CD4-positive, alpha-beta T cell treated with Interleukin-6 at 100 ng/mL for 8 hours (primary cell): ENCODE measurements at regions not wholly inside any gene's neighbourhood (a gene's known extent, or its start where the extent isn't known, plus 50 kb on each side); places are given as distances from the start of the nearest gene placed in this dataset.
"Not testable (repeated sequence)": the region's sequence is repeated elsewhere in the genome, so short reads cannot be mapped to it uniquely, and the experiment has no call there.

ENCODE experiments used
- DNase-seq: peaks from one replicate; pipeline ENCODE4 v3.0.0-alpha.2; 2020; ENCODE audit warnings: mixed read lengths, low spot score

- DNase-seq = no peak
Measured at GRCh38 chr4:64216741-64217140, 192.5 kb downstream of the TECRL start.

DNA sequence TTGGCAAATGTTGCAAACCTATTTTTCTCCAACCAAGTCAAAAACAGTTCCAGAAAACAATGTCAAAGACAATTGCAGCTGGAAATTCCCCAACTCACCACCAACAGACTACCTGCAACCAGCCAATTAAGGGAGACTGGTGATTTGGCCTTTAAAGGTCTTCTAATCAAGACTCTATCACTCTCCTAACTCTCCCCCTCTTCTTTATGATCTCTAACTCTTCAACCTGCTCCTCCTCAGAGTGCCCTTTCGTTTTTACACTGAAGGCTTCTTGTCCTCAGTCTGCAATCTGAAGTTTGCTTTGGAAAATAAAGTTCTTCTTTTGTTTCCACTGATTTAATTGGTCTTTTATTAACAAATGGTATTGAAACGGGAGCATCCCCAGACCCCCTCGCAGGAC is 203.9 kb downstream of the TECRL start:
- no peak for DNase-seq

GRCh38 chr4:64200001-64200555 is 209.2 kb downstream of the TECRL start:
- DNase-seq = no peak

- no peak for DNase-seq
Measured at GRCh38 chr4:64195582-64195981, 213.7 kb downstream of the TECRL start.

DNA sequence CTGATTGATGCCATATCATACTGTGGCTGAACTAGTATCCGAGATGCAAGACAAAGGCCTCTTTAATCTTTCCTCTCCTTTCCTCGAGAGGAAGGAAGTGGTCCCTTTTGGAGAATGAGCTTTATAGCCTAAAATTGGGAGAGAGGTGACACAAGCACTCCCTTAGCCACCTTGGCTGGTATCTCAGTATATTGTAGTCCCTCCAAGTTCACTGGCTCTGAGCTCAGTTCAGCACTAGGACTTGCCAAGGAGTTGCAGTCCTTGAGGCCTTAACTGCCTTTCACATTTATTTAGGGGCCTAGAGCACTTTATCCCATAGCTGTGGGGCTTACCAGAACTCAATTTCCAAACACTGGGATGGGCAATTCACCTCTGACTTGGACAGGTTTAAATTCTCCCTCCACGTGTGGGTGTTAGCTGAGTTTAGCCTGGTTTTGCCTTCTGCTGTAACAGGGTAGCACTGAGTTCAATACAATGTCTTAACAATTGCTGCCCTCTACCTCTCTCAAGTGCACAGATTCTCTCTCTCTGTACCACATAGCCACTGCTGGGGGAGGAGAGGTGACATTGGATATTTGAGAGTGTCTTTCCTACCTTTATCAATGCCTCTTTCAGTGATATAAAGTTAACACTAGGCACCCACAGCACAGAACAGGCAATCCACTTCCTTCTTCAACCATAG is 216.4 kb downstream of the TECRL start:
- DNase-seq = no peak

GRCh38 chr4:64174247-64174882 is 234.9 kb downstream of the TECRL start:
- DNase-seq = no peak

GRCh38 chr4:64166365-64166764 is 242.9 kb downstream of the TECRL start:
- DNase-seq = no peak

DNA sequence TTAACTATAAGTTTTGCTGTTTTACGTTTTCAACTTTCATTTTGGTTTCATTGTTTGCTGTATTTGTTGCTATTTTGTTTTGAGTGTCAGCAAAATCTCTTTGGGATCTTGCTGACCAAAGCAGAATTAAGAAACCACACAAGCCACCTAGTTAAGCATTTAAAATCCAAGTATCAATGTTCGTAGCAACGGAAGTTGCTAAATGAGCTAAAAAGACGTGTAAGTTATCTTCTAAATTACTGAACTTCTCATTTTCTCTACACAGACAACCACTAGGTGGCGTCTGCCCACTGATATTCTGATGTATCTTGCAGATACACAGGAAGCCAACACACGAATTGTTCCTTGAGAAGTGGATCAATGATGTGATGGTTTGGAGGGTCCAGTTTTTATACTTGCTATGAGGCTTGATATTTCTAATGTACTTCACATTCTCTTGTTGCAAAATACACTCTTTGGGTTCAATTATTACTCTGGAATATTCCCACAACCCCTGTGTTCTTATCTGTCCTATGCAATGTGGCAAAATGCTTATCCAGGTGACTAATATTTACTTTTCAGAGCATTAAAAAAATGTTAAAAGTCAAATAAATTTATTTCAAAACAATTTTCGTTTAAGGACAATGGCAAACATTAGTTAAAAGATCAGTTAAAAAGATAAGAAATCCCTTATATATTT is 250.5 kb downstream of the TECRL start:
- DNase-seq = peak; percentile 3

GRCh38 chr4:64157397-64157796 is 251.9 kb downstream of the TECRL start:
- DNase-seq = no peak

DNA sequence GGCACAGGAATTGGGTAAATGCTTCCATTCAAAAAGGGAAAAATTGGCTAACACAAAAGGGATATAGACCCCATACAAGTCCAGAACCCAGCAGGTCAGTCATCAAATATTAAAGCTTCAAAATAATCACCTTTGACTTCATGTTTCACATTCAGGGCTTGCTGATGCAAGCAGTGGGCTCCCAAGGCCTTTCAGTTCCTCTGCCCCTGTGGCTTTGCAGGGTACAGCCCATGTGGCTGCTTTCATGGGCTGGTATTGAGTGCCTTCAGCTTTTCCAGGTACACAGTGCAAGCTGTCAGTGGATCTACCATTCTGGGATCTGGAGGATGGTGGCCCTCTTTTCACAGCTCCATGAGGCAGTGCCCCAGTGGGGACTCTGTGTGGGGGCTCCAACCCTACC is 253.0 kb downstream of the TECRL start:
- DNase-seq = no peak

- no peak for DNase-seq
Measured at GRCh38 chr4:64146030-64146429, 263.2 kb downstream of the TECRL start.

GRCh38 chr4:64144994-64145393 is 264.3 kb downstream of the TECRL start:
- no peak for DNase-seq

GRCh38 chr4:64130907-64131306 is 278.3 kb downstream of the TECRL start:
- DNase-seq = no peak

DNA sequence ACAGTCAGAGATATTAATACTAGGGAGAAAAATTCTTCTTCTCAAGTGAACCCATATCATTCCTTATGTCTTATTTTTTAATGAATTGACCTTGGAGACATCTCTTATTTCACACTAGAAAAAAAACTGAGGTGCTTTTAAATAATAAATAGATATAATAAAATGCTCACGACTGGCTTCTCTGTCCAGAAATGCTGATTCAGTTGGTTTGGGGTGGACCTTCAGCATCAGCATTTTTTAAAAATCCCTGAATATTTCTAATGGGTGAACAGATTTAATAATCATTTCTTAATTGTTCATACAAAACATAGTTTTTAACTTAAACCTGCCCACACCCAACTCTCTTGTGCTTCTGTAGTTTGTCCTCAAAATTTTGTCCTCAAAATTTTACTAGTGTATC is 283.9 kb downstream of the TECRL start:
- no peak for DNase-seq

DNA sequence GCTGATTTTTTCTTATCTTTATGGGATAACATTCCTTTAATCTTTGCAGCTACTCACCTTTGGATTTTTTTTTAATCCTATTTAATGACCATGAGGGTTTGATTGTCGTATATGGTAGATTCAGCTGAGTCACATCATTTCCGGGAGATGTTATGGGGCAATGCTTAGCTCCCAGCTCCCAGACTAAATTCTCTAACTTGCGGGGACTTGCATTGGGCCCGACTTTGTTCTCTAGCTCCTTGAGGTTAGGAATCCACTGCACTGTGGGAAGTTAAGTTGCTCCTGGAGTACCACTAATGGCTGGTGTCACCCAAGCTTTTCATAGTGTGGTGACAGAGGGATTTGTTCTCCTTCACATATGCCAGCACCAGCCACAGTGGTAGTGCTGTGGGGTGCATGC is 287.4 kb downstream of the TECRL start:
- DNase-seq = no peak

DNA sequence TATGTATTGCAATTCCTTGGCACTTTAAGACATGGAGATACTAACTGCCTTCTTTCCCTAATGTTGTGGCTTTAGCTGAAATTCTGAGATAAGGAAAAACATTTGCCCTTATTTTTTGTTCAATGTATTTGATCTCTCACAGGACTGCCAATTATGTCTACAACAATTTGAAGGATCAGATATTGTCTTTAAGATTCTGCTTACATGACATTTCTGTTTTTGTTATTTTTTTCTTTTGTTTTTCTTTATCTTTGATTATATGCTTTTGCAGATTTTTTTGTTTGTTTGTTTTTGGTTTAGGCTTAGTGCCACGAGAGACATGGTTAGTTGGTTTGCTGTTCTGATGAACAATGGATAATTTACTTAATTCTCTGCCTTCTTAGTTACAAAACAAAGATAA is 303.3 kb downstream of the TECRL start:
- no peak for DNase-seq

DNA sequence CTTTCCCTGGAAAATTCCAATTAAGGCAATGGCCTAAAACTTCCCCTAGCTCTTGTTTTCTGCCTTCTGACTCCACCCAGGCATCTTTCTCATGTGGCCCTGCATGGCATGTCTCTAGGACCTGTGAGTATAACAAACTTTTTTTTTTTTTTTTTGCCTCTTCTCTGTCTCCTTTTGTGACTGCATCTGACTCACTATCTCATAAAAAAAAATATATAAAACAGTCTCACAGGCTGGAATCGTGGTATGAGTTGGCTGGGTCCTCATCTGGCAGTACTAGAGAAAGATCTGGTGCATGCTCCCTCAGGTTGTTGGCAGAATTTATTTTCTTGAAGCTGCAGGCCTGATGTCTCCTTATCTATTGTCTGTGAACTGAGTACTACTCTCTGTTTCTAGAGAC is 313.9 kb downstream of the TECRL start:
- no peak for DNase-seq

DNA sequence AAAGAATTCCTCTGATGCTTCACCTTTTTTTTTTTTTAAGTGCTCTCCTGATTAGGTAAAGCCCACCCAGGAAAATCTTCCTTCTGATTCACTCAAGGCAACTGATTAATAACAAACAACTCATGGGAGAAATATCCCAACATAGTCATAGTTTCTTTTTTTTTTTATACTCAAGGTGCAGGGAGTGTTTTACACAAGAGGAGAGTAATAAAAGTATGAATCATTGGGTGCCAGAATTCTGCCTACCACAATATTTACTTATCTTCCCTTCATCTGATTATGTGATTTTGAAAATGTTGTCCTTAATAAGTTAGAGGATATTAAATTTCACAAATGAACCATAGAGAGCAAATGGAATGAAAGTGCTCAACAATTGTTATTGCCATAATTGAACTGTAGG is 329.9 kb downstream of the TECRL start:
- DNase-seq = no peak

DNA sequence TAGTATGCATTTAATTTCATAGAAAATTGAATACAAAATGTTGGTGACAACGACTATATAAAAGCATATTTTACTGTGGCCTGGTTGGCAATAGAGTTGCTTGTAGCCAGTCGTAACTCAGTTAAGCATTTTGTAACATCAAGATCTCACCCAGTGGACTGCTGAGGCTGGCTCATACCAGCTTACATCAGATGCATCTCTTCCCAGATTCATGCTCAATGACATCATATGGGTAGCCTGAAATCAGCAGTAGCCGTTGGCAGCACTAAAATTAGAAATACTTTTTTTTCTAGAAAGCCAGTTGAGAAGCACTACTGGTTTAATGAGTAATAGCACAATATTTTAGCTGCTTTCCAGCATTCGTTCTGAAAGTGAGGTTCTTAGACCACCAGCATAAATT is 341.2 kb downstream of the TECRL start:
- DNase-seq = no peak

DNA sequence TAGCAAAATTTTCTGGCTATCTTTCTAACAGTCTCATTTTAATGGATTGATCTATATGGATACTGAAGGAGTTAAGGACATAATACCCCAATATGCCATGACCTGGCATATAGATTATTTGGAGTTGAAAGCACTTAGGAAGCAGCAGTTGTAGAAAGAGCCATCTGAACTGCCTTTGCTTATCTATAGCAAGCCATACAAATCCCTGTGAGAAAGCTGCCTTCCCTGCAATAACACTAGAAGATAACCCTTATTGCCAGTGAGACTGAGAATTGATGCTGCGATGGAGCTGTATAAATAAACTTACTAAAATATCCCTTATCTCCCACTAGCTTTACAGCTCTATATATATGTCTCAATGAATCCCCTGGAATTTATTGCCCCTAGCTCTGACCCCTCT is 346.3 kb downstream of the TECRL start:
- no peak for DNase-seq

- not testable (repeated sequence) for DNase-seq
Measured at GRCh38 chr4:64037033-64037432, 372.2 kb downstream of the TECRL start.

- no peak for DNase-seq
Measured at GRCh38 chr4:64022560-64022959, 386.7 kb downstream of the TECRL start.

DNA sequence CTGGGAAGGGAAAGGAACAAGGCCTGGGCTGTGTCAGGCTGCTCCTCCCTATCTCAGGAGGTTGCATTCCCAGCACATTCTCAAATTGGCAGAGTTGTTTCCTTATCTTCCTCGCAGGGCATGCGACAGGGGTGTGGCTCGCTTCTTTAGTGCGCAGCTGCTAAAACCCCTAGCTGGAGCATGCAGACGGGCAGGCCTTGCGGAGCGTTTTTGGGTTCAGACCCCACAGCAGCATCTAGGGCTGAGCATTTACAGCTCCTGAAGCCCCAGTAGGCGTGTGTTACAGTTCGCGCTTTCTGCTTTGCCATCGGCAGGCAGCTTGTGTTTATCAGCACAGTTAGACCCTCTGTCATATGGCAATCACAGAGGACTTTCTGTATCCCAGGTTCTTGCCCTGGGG is 392.4 kb downstream of the TECRL start:
- DNase-seq = no peak
